ENCODE measurements at regions not wholly inside any gene's neighbourhood (a gene's known extent, or its start where the extent isn't known, plus 50 kb on each side); places are given as distances from the start of the nearest gene placed in this dataset.
A peak's percentile ranks its signal among the peaks of the same experiment; 100 is the strongest.
"Not testable (repeated sequence)": the region's sequence is repeated elsewhere in the genome, so short reads cannot be mapped to it uniquely, and the experiment has no call there.

DNA sequence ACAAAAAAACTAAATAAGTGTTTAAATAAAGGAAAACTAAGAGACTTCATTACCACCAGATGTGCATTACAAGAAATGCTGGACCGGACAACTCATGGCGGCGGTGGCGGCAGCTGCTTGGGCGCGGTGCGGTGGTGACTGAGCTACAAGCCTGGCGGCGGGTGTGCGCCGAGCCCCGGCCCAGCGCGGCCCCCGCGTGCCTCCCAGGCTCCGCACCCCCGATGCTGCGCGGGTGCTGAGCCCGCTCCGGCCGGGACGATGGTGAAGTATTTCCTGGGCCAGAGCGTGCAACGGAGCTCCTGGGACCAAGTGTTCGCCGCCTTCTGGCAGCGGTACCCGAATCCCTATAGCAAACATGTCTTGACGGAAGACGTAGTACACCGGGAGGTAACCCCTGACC lies 52.2 kb upstream of the RCOR3 start:
- TF ChIP-seq, protein P1, sequence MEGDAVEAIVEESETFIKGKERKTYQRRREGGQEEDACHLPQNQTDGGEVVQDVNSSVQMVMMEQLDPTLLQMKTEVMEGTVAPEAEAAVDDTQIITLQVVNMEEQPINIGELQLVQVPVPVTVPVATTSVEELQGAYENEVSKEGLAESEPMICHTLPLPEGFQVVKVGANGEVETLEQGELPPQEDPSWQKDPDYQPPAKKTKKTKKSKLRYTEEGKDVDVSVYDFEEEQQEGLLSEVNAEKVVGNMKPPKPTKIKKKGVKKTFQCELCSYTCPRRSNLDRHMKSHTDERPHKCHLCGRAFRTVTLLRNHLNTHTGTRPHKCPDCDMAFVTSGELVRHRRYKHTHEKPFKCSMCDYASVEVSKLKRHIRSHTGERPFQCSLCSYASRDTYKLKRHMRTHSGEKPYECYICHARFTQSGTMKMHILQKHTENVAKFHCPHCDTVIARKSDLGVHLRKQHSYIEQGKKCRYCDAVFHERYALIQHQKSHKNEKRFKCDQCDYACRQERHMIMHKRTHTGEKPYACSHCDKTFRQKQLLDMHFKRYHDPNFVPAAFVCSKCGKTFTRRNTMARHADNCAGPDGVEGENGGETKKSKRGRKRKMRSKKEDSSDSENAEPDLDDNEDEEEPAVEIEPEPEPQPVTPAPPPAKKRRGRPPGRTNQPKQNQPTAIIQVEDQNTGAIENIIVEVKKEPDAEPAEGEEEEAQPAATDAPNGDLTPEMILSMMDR (IDR thresholded peaks at IDR 0.05; ENCODE audit: insufficient read depth, missing control alignments): no peak
- FAIRE-seq (no peak), DNase-seq (ENCODE audit: insufficient read length, low spot score) (no peak)

DNA sequence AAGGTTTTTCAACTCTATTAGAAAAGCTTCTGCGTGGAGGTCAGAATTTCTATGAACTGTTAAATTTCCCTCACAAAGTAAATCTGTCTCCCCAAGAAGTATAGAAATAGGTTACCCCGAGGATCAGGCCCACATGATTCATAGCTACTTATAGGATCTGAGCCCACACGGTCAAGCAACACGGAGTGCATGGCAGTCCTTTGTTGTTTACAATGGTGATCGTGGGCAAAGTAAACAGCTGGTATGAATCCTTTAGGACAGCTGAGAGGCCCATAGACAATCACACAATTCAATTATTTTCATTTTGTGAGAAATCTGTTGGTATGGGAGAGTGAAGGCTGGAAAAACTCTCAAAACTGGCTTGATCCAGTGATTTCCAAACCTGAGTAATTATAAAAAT lies 58.9 kb upstream of the RCOR3 start:
- no peak for FAIRE-seq
- no peak for DNase-seq (ENCODE audit: insufficient read length, low spot score)
- TF ChIP-seq, protein P1 (IDR thresholded peaks at IDR 0.05; ENCODE audit: insufficient read depth, missing control alignments): no peak

DNA sequence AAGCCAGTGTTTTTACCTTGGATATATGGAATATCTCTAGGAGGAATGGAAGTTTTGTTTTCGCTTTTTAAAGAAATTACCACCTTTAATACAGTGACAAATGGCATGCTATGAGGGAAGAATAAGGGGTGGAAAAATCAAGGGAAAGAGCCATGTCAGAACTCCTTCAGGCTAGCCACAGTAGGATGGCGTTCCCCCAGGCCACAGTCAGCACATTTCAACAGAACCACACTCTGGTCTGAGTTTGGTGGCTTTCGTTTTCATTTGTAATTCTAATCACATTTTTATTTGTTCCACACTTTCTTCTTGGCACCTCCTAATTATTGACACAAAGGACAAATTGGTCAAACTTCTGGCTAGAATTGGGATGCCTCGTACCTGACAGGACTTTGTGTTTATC lies 60.3 kb upstream of the RCOR3 start:
- FAIRE-seq (no peak), DNase-seq (ENCODE audit: insufficient read length, low spot score) (no peak)
- TF ChIP-seq, protein P1 (IDR thresholded peaks at IDR 0.05; ENCODE audit: insufficient read depth, missing control alignments): no peak

DNA sequence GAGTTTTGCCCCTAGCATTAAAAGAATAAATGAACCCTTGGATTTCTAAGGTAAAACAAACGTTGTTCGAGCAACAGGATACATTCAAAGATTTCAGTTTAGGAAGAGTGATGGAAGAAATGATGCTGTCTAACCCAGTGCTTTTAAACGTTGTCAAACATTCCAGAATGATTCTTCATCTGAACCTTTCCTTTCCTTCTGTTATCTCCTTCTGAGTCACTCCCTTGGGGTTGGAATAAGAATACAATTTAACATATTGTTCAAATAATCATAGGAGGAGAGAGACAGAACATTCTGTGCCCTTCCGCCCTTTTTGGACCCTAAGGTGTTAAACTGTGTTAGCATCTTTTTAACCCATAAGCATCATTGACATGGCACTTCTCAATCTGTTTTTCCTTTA lies 61.1 kb upstream of the RCOR3 start:
- TF ChIP-seq, protein P1 (IDR thresholded peaks at IDR 0.05; ENCODE audit: insufficient read depth, missing control alignments): no peak
- FAIRE-seq: peak; percentile 53
- no peak for DNase-seq (ENCODE audit: insufficient read length, low spot score)

DNA sequence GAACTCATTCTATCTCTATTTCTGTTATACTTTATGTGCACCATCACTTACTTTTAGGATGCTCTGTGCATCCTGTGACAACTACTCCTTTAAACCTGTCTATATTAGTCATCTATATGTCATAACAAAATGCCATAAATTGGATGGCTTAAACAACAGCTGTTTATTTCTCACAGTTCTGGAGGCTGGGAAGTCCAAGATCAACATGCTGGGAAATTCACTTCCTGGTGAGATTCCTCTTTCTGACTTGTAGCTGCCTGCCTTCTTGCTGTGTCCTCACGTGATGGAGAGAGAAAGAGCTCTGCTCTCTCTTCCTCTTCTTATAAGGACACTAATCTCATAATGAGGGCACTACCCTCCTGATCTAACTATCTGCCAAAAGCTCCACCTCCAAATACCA lies 62.3 kb upstream of the RCOR3 start:
- TF ChIP-seq, protein P1 (IDR thresholded peaks at IDR 0.05; ENCODE audit: insufficient read depth, missing control alignments): no peak
- DNase-seq (ENCODE audit: insufficient read length, low spot score) (no peak), FAIRE-seq (no peak)

DNA sequence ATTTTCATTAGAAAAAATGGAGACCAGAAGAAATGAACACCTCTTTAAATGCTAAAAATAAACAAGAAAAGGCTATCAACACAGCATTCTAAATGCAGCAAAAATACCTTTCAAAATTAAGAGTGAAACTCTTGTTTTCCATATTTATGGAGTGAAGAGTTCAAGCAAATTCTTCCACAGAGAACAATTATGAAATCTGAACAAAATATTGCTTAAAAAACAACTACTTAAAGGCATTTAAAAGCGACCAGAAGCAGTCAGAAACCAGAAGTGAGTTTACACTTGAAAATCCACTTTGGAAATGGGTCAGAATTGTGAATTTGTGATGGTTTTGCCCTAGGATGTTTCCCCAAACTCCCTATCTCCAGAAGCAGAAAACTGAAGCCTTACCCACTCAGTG lies 60.9 kb upstream of the KCNH1 start:
- FAIRE-seq: no peak
- DNase-seq (ENCODE audit: insufficient read length, low spot score): no peak
- TF ChIP-seq, protein P1 (IDR thresholded peaks at IDR 0.05; ENCODE audit: insufficient read depth, missing control alignments): no peak

DNA sequence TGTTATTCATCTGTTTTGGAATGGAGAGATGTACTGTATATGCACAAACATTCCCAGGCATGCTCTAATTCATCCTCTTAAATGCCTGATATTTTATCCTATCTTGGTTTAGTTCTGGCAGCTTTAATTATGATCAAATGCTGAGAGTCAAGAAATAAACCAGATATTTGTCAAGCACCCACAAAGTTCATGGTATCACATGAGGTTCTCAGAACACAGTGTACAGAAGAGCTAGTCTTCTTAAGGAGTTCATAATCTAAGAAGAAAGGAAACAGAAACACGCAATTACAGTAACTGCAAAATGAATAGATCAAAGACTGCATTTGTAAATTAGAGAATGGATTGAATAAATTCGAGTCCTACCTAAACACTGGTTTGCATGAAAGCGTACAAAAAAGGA lies 58.3 kb upstream of the KCNH1 start:
- TF ChIP-seq, protein P1 (IDR thresholded peaks at IDR 0.05; ENCODE audit: insufficient read depth, missing control alignments): no peak
- DNase-seq (ENCODE audit: insufficient read length, low spot score) (no peak), FAIRE-seq (peak; percentile 38)

DNA sequence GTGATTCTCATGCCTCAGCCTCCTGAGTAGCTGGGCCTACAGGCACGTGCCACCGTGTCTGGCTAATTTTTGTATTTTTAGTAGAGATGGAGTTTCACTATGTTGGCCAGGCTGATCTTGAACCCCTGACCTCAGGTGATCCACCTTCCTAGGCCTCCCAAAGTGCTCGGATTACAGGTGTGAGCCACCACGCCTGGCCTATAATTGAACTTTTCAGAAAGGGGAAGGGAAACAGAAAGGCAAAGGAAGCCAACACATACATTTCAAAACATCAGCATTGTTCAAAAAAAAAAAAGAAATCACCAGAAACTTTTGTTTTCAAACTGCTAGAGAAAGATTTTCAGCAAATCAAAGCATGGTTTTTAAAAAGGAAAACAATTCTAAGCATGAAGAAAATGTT lies 54.8 kb upstream of the KCNH1 start:
- not testable (repeated sequence) for DNase-seq (ENCODE audit: insufficient read length, low spot score)

More for the DNA sequence above, 54.8 kb upstream of the KCNH1 start:
- not testable (repeated sequence) for FAIRE-seq
